Natural killer cell treated with Interleukin-12 subunit alpha and Interleukin-12 subunit beta and Interleukin-15 and Interleukin-18, amount 100 ng/mL, for 72 hours (primary cell): ENCODE measurements at regions not wholly inside any gene's neighbourhood (a gene's known extent, or its start where the extent isn't known, plus 50 kb on each side); places are given as distances from the start of the nearest gene placed in this dataset.
"Not testable (repeated sequence)": the region's sequence is repeated elsewhere in the genome, so short reads cannot be mapped to it uniquely, and the experiment has no call there.

Experiments used
- ATAC-seq, 2 donors: fragments of 150-1000 bp; cut with Tn5 transposase in 1 of 2; sonication (Bioruptor Pico), chemical (Tn5 transposase) in 1 of 2; 2 replicates each; pipeline ENCODE4 v1.10.0; 2021
- DNase-seq: peaks from one replicate; pipeline ENCODE4 v3.0.0; 2022; ENCODE audit warnings: low spot score
- H3K27ac Mint-ChIP-seq, 2 donors: 1 replicate in 1 of 2; 2 replicates in 1 of 2; pipeline ENCODE4 v1.8.0; 2022; ENCODE audit warnings: mixed read lengths in 2 of 2, mild to moderate bottlenecking in 1 of 2, moderate library complexity in 1 of 2
- H3K27me3 Mint-ChIP-seq, 2 donors: 1 replicate in 1 of 2; 2 replicates in 1 of 2; pipeline ENCODE4 v1.8.0; 2022; ENCODE audit warnings: mixed read lengths in 2 of 2
- H3K36me3 Mint-ChIP-seq: one replicate; pipeline ENCODE4 v1.8.0; 2022; ENCODE audit warnings: mixed read lengths
- H3K4me1 Mint-ChIP-seq, 2 donors: 1 replicate in 1 of 2; 2 replicates in 1 of 2; pipeline ENCODE4 v1.8.0; 2022; ENCODE audit warnings: low read depth in 2 of 2, mixed read lengths in 2 of 2, mild to moderate bottlenecking in 1 of 2
- H3K4me3 Mint-ChIP-seq: one replicate; pipeline ENCODE4 v1.8.0; 2022; ENCODE audit warnings: mixed read lengths
- H3K9me3 Mint-ChIP-seq: 2 replicates; pipeline ENCODE4 v1.8.0; 2022; ENCODE audit warnings: mixed read lengths

- H3K9me3 Mint-ChIP-seq, H3K4me3 Mint-ChIP-seq: not testable (repeated sequence)
- DNase-seq: peak; percentile 10
These were observed 187.1 kb upstream of the SULF2 start for GRCh38 chr20:47972297-47972915.

GRCh38 chr20:47971058-47971791 is 185.9 kb upstream of the SULF2 start:
- H3K27me3 Mint-ChIP-seq: peaks cover 10 to 13% of the 10 kb centered on the region in 2 donors
- H3K27ac Mint-ChIP-seq: no peak overlapping the region
- no peaks in the 10 kb centered on the region for H3K36me3 Mint-ChIP-seq
- H3K4me3 Mint-ChIP-seq: no peak overlapping the region
- no peaks in the 10 kb centered on the region for H3K9me3 Mint-ChIP-seq
- H3K4me1 Mint-ChIP-seq: no peaks in the 10 kb centered on the region
- ATAC-seq (no peak), DNase-seq (peak; percentile 34)

More at GRCh38 chr20:47972297-47972915, 187.1 kb upstream of the SULF2 start:
- H3K4me1 Mint-ChIP-seq, ATAC-seq, H3K36me3 Mint-ChIP-seq, H3K27ac Mint-ChIP-seq: not testable (repeated sequence)
- peaks cover 13% of the 10 kb centered on the region in 2 donors for H3K27me3 Mint-ChIP-seq

- Mint-ChIP-seq H3K9me3 (no peaks in the 10 kb centered on the region), H3K4me1 (no peaks in the 10 kb centered on the region), H3K27ac (no peak overlapping the region), H3K27me3 (peaks cover 10 to 13% of the 10 kb centered on the region in 2 donors), H3K36me3 (no peaks in the 10 kb centered on the region), H3K4me3 (no peak overlapping the region)
- DNase-seq (peak; percentile 49), ATAC-seq (peak in 1 of 2 donors; percentile 25)
These were observed 185.1 kb upstream of the SULF2 start for GRCh38 chr20:47970282-47970903.

GRCh38 chr20:47969426-47969825 is 184.1 kb upstream of the SULF2 start:
- ATAC-seq: peak in 1 of 2 donors; percentile 45
- no peaks in the 10 kb centered on the region for H3K4me1 Mint-ChIP-seq

GRCh38 chr20:47968541-47969310 is 183.4 kb upstream of the SULF2 start:
- no peaks in the 10 kb centered on the region for H3K36me3 Mint-ChIP-seq
- ATAC-seq (no peak), DNase-seq (peak; percentile 51)
- H3K9me3 Mint-ChIP-seq: no peaks in the 10 kb centered on the region
- H3K4me1 Mint-ChIP-seq: no peaks in the 10 kb centered on the region
- no peak overlapping the region for H3K4me3 Mint-ChIP-seq
- peaks cover 8 to 13% of the 10 kb centered on the region in 2 donors for H3K27me3 Mint-ChIP-seq
- no peak overlapping the region for H3K27ac Mint-ChIP-seq

More at GRCh38 chr20:47969426-47969825, 184.1 kb upstream of the SULF2 start:
- peak; percentile 60 for DNase-seq
- H3K27me3 Mint-ChIP-seq: peaks cover 8 to 13% of the 10 kb centered on the region in 2 donors
- no peak overlapping the region for H3K4me3 Mint-ChIP-seq
- H3K36me3 Mint-ChIP-seq: no peaks in the 10 kb centered on the region
- no peak overlapping the region for H3K27ac Mint-ChIP-seq
- no peaks in the 10 kb centered on the region for H3K9me3 Mint-ChIP-seq

- Mint-ChIP-seq H3K27ac (no peak overlapping the region), H3K36me3 (no peaks in the 10 kb centered on the region), H3K27me3 (peaks cover 2 to 9% of the 10 kb centered on the region in 2 donors), H3K4me1 (no peaks in the 10 kb centered on the region), H3K4me3 (no peak overlapping the region), H3K9me3 (no peaks in the 10 kb centered on the region)
- ATAC-seq (no peak), DNase-seq (no peak)
These were observed 178.9 kb upstream of the SULF2 start for GRCh38 chr20:47964149-47964548.

GRCh38 chr20:47963022-47963421 is 177.7 kb upstream of the SULF2 start:
- no peak overlapping the region for H3K4me3 Mint-ChIP-seq
- no peaks in the 10 kb centered on the region for H3K36me3 Mint-ChIP-seq
- no peaks in the 10 kb centered on the region for H3K4me1 Mint-ChIP-seq
- no peaks in the 10 kb centered on the region for H3K9me3 Mint-ChIP-seq
- H3K27me3 Mint-ChIP-seq: peaks cover 2 to 9% of the 10 kb centered on the region in 2 donors
- ATAC-seq: no peak
- no peak overlapping the region for H3K27ac Mint-ChIP-seq
- peak; percentile 6 for DNase-seq

GRCh38 chr20:47962286-47962963 is 177.1 kb upstream of the SULF2 start:
- ATAC-seq: no peak
- Mint-ChIP-seq H3K27me3 (peaks cover 2 to 9% of the 10 kb centered on the region in 2 donors), H3K27ac (no peak overlapping the region), H3K4me3 (no peak overlapping the region), H3K9me3 (no peaks in the 10 kb centered on the region), H3K4me1 (no peaks in the 10 kb centered on the region), H3K36me3 (no peaks in the 10 kb centered on the region)
- peak; percentile 55 for DNase-seq

- no peak overlapping the region for H3K27ac Mint-ChIP-seq
- H3K36me3 Mint-ChIP-seq: no peaks in the 10 kb centered on the region
- H3K27me3 Mint-ChIP-seq: peaks cover 2 to 9% of the 10 kb centered on the region in 2 donors
- ATAC-seq (peak in 1 of 2 donors; percentile 29), DNase-seq (peak; percentile 42)
- H3K4me1 Mint-ChIP-seq: no peaks in the 10 kb centered on the region
- H3K9me3 Mint-ChIP-seq: no peaks in the 10 kb centered on the region
- H3K4me3 Mint-ChIP-seq: no peak overlapping the region
These were observed 175.7 kb upstream of the SULF2 start for GRCh38 chr20:47960769-47961541.

- no peaks in the 10 kb centered on the region for H3K4me1 Mint-ChIP-seq
- no peak overlapping the region for H3K27ac Mint-ChIP-seq
- H3K36me3 Mint-ChIP-seq: no peaks in the 10 kb centered on the region
- DNase-seq: peak; percentile 10
- no peak overlapping the region for H3K4me3 Mint-ChIP-seq
- ATAC-seq: no peak
- peaks cover 2 to 9% of the 10 kb centered on the region in 2 donors for H3K27me3 Mint-ChIP-seq
- no peaks in the 10 kb centered on the region for H3K9me3 Mint-ChIP-seq
These were observed 175.0 kb upstream of the SULF2 start for GRCh38 chr20:47960277-47960676.

GRCh38 chr20:47957989-47958801 is 172.9 kb upstream of the SULF2 start:
- not testable (repeated sequence) for H3K27ac Mint-ChIP-seq, H3K36me3 Mint-ChIP-seq, H3K9me3 Mint-ChIP-seq, H3K4me3 Mint-ChIP-seq, H3K27me3 Mint-ChIP-seq, H3K4me1 Mint-ChIP-seq, ATAC-seq
- DNase-seq: peak; percentile 5

- Mint-ChIP-seq H3K4me3 (no peak overlapping the region), H3K36me3 (no peaks in the 10 kb centered on the region), H3K9me3 (no peaks in the 10 kb centered on the region), H3K4me1 (no peaks in the 10 kb centered on the region), H3K27ac (no peak overlapping the region), H3K27me3 (peaks cover 7 to 9% of the 10 kb centered on the region in 2 donors)
- peak; percentile 44 for DNase-seq
- ATAC-seq: no peak
These were observed 171.9 kb upstream of the SULF2 start for GRCh38 chr20:47957135-47957534.
